ENCODE measurements at regions not wholly inside any gene's neighbourhood (a gene's known extent, or its start where the extent isn't known, plus 50 kb on each side); places are given as distances from the start of the nearest gene placed in this dataset.

DNA sequence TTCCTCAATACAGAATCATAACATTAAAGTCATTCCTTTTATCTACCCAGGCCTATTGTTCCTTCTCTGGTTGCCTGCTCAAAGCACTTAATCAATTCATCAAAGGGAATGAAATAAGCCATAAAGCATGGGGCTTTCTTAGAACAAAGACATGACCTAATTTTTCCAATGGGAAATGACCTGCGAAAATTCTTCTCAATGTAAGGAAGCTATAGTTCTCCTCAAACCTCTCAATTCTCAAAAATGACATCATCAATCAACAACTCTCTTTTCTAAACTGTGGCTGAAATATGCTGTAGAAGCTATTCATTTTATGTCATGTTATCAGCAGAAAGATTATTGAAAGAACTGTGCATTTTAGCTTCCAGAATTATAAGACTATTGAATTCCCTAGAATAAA is 116.0 kb upstream of the PTPRR start:
- TF ChIP-seq CREB1 (CRISPR knock-in tag; IDR thresholded peaks at IDR 0.05; ENCODE audit: low read depth) (no peak), ZNF331 (CRISPR knock-in tag; IDR thresholded peaks at IDR 0.05; ENCODE audit: low read depth) (no peak), STAT1 (IDR thresholded peaks at IDR 0.05; ENCODE audit: unreplicated experiment) (no peak), EZH2 (IDR thresholded peaks at IDR 0.05; ENCODE audit: low read depth, unreplicated experiment) (no peak), NANOG (IDR thresholded peaks at IDR 0.05; ENCODE audit: borderline replicate concordance) (no peak), JUNB (IDR thresholded peaks at IDR 0.05; ENCODE audit: unreplicated experiment) (no peak), POLR2AphosphoS5 (IDR thresholded peaks at IDR 0.05; ENCODE audit: low read depth) (no peak)
- TF ChIP-seq, protein P1, sequence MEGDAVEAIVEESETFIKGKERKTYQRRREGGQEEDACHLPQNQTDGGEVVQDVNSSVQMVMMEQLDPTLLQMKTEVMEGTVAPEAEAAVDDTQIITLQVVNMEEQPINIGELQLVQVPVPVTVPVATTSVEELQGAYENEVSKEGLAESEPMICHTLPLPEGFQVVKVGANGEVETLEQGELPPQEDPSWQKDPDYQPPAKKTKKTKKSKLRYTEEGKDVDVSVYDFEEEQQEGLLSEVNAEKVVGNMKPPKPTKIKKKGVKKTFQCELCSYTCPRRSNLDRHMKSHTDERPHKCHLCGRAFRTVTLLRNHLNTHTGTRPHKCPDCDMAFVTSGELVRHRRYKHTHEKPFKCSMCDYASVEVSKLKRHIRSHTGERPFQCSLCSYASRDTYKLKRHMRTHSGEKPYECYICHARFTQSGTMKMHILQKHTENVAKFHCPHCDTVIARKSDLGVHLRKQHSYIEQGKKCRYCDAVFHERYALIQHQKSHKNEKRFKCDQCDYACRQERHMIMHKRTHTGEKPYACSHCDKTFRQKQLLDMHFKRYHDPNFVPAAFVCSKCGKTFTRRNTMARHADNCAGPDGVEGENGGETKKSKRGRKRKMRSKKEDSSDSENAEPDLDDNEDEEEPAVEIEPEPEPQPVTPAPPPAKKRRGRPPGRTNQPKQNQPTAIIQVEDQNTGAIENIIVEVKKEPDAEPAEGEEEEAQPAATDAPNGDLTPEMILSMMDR (conservative IDR thresholded peaks at IDR 0.05; ENCODE audit: low read depth in 2 of 2): no peak
- no peak for ATAC-seq
- no peaks in the 10 kb centered on the region for H3K79me2 ChIP-seq (replicated peaks; ENCODE audit: insufficient read depth)

DNA sequence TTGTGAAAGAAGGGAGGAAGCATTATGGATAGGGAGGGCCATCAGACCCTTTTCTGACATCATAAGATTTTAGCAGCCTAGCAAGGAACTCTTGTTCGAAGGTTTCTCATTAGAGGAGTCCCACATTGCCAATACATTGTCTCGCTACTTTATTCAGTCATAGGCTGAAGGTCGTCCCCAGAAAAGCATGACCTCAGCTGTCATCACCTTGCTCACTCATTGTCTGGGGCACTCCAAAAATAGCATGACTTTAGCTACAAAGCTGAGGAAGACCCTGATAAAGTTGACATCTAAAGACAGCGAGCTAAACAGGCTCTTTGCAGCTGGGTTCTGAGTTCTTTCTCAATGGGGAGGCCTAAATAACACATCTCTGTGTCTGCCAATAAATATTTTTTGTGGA is 112.4 kb upstream of the PTPRR start:
- no peak overlapping the region for H3K4me2 ChIP-seq
- Mint-ChIP-seq H3K4me3 (no peak overlapping the region), H3K27me3 (ENCODE audit: insufficient read depth, low read depth, poor library complexity) (no peaks in the 10 kb centered on the region), H3K9me3 (no peaks in the 10 kb centered on the region), H3K4me1 (no peaks in the 10 kb centered on the region), H3K27ac (no peak overlapping the region), H3K36me3 (ENCODE audit: low read depth) (no peaks in the 10 kb centered on the region)
- no peaks in the 10 kb centered on the region for H3K79me2 ChIP-seq (replicated peaks; ENCODE audit: insufficient read depth)
- H3K9me2 ChIP-seq (ENCODE audit: insufficient read depth): peaks cover 15% of the 10 kb centered on the region
- no peak overlapping the region for H3K4me3 ChIP-seq
- no peaks in the 10 kb centered on the region for H3F3A ChIP-seq (replicated peaks; ENCODE audit: low read depth)
- ATAC-seq (no peak), DNase-seq (ENCODE audit: low spot score) (no peak)
- no peak overlapping the region for H3K27ac ChIP-seq (ENCODE audit: low read depth)
- H3K4me1 ChIP-seq (ENCODE audit: insufficient read depth): no peaks in the 10 kb centered on the region
- H3K36me3 ChIP-seq (ENCODE audit: insufficient read depth): no peaks in the 10 kb centered on the region
- H3K27me3 ChIP-seq (ENCODE audit: insufficient read depth): no peaks in the 10 kb centered on the region
- TF ChIP-seq EZH2phosphoT487 (IDR thresholded peaks at IDR 0.05; ENCODE audit: unreplicated experiment) (no peak), ZNF331 (CRISPR knock-in tag; IDR thresholded peaks at IDR 0.05; ENCODE audit: low read depth) (no peak), JUNB (IDR thresholded peaks at IDR 0.05; ENCODE audit: unreplicated experiment) (no peak), NANOG (IDR thresholded peaks at IDR 0.05; ENCODE audit: borderline replicate concordance) (no peak), ZNF114 (CRISPR knock-in tag; IDR thresholded peaks at IDR 0.05) (no peak)
- TF ChIP-seq, protein P2, sequence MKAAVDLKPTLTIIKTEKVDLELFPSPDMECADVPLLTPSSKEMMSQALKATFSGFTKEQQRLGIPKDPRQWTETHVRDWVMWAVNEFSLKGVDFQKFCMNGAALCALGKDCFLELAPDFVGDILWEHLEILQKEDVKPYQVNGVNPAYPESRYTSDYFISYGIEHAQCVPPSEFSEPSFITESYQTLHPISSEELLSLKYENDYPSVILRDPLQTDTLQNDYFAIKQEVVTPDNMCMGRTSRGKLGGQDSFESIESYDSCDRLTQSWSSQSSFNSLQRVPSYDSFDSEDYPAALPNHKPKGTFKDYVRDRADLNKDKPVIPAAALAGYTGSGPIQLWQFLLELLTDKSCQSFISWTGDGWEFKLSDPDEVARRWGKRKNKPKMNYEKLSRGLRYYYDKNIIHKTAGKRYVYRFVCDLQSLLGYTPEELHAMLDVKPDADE (IDR thresholded peaks at IDR 0.05): no peak
- TF ChIP-seq, protein P3, sequence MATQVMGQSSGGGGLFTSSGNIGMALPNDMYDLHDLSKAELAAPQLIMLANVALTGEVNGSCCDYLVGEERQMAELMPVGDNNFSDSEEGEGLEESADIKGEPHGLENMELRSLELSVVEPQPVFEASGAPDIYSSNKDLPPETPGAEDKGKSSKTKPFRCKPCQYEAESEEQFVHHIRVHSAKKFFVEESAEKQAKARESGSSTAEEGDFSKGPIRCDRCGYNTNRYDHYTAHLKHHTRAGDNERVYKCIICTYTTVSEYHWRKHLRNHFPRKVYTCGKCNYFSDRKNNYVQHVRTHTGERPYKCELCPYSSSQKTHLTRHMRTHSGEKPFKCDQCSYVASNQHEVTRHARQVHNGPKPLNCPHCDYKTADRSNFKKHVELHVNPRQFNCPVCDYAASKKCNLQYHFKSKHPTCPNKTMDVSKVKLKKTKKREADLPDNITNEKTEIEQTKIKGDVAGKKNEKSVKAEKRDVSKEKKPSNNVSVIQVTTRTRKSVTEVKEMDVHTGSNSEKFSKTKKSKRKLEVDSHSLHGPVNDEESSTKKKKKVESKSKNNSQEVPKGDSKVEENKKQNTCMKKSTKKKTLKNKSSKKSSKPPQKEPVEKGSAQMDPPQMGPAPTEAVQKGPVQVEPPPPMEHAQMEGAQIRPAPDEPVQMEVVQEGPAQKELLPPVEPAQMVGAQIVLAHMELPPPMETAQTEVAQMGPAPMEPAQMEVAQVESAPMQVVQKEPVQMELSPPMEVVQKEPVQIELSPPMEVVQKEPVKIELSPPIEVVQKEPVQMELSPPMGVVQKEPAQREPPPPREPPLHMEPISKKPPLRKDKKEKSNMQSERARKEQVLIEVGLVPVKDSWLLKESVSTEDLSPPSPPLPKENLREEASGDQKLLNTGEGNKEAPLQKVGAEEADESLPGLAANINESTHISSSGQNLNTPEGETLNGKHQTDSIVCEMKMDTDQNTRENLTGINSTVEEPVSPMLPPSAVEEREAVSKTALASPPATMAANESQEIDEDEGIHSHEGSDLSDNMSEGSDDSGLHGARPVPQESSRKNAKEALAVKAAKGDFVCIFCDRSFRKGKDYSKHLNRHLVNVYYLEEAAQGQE (IDR thresholded peaks at IDR 0.05; ENCODE audit: unreplicated experiment): no peak
- TF ChIP-seq, protein P1 (conservative IDR thresholded peaks at IDR 0.05; ENCODE audit: low read depth in 2 of 2): no peak
- H4K20me1 ChIP-seq (replicated peaks; ENCODE audit: insufficient read depth): no peaks in the 10 kb centered on the region
- no peak overlapping the region for H2AFZ ChIP-seq

More for the DNA sequence above, 116.0 kb upstream of the PTPRR start:
- DNase-seq (ENCODE audit: low spot score): no peak
- Histone ChIP-seq H3K27ac (ENCODE audit: low read depth) (no peak overlapping the region), H3K4me2 (no peak overlapping the region), H3K36me3 (ENCODE audit: insufficient read depth) (no peaks in the 10 kb centered on the region), H3K27me3 (ENCODE audit: insufficient read depth) (no peaks in the 10 kb centered on the region), H2AFZ (no peak overlapping the region), H3K9me2 (ENCODE audit: insufficient read depth) (peaks cover 10% of the 10 kb centered on the region; the same call in 1 of the 2 replicates), H3F3A (replicated peaks; ENCODE audit: low read depth) (no peaks in the 10 kb centered on the region), H3K4me3 (no peak overlapping the region), H4K20me1 (replicated peaks; ENCODE audit: insufficient read depth) (no peaks in the 10 kb centered on the region), H3K4me1 (ENCODE audit: insufficient read depth) (no peaks in the 10 kb centered on the region)
- no peaks in the 10 kb centered on the region for H3K4me1 Mint-ChIP-seq
- H3K27me3 Mint-ChIP-seq (ENCODE audit: insufficient read depth, low read depth, poor library complexity): no peaks in the 10 kb centered on the region
- no peaks in the 10 kb centered on the region; the same call in 2 of the 3 replicates for H3K9me3 Mint-ChIP-seq
- H3K27ac Mint-ChIP-seq: no peak overlapping the region
- H3K36me3 Mint-ChIP-seq (ENCODE audit: low read depth): no peaks in the 10 kb centered on the region
- H3K4me3 Mint-ChIP-seq: no peak overlapping the region
